SK-N-SH (cell line): ENCODE measurements at regions not wholly inside any gene's neighbourhood (a gene's known extent, or its start where the extent isn't known, plus 50 kb on each side); places are given as distances from the start of the nearest gene placed in this dataset.

Experiments
- CTCF ChIA-PET: fragments of 300-600, 350-600 bp; formaldehyde crosslinking; extraction: SDS; loops from one replicate; lab custom pipeline; 2021; lab: Yijun Ruan, JAX
- POLR2A ChIA-PET: fragments of 350-600 bp; sonication (Branson Sonifier 250); formaldehyde crosslinking; extraction: SDS; loops from one replicate; lab custom pipeline; 2020; ENCODE audit warnings: antibody characterized with exemption, inconsistent platforms; lab: Yijun Ruan, JAX
- DNase-seq: peaks from one replicate; pipeline ENCODE4 v3.0.0; 2012
- H2AFZ ChIP-seq: fragments of 200-600 bp; sonication (generic); 2 replicates; pipeline ENCODE4 v1.8.1; 2016; ENCODE audit warnings: antibody characterized with exemption, mild to moderate bottlenecking, low read depth
- H3F3A ChIP-seq: fragments of 200-600 bp; sonication (generic); replicated peaks from 2 replicates; pipeline ENCODE3; 2016; ENCODE audit warnings: antibody characterized with exemption, mild to moderate bottlenecking; ENCODE audit not compliant: insufficient read depth
- H3K27ac ChIP-seq, 2 experiments: fragments of 200-500 bp in 1 of 2; fragments of 200-600 bp in 1 of 2; sonication (Bioruptor generic) in 1 of 2; sonication (generic), shearing (Covaris generic) in 1 of 2; 2 replicates each; pipeline versions ENCODE4 v1.5.1 to v1.6.1; 2014 to 2016; ENCODE audit warnings: low read depth in 2 of 2, inconsistent platforms in 1 of 2, low read length in 1 of 2, mild to moderate bottlenecking in 1 of 2, mixed read lengths in 1 of 2
- H3K27me3 ChIP-seq: fragments of 200-600 bp; sonication (generic), shearing (Covaris generic); 2 replicates; pipeline ENCODE4 v1.6.1; 2016; ENCODE audit warnings: mixed run types; ENCODE audit not compliant: insufficient read depth
- H3K36me3 ChIP-seq, 2 experiments: fragments of 200-500 bp in 1 of 2; fragments of 200-600 bp in 1 of 2; sonication (Bioruptor generic) in 1 of 2; sonication (generic) in 1 of 2; replicated peaks in 1 of 2; 2 replicates each; pipeline versions ENCODE3 to v1.5.1; 2014 to 2016; ENCODE audit warnings: low read length in 1 of 2, mild to moderate bottlenecking in 1 of 2; ENCODE audit not compliant: insufficient read depth in 2 of 2, control insufficient read depth in 1 of 2
- H3K4me1 ChIP-seq, 2 experiments: fragments of 200-500 bp in 1 of 2; fragments of 200-600 bp in 1 of 2; sonication (Bioruptor generic) in 1 of 2; sonication (generic), shearing (Covaris generic) in 1 of 2; 2 replicates each; pipeline versions ENCODE4 v1.5.1 to v1.6.1; 2014 to 2016; ENCODE audit warnings: low read depth in 1 of 2, low read length in 1 of 2, mixed run types in 1 of 2; ENCODE audit not compliant: insufficient read depth in 2 of 2, control insufficient read depth in 1 of 2
- H3K4me2 ChIP-seq: fragments of 200-600 bp; sonication (generic), shearing (Covaris generic); 2 replicates; pipeline ENCODE4 v1.6.1; 2017; ENCODE audit warnings: mixed run types
- H3K4me3 ChIP-seq, 2 experiments: fragments of 200-500 bp in 1 of 2; fragments of 200-600 bp in 1 of 2; sonication (Bioruptor generic) in 1 of 2; sonication (generic), shearing (Covaris generic) in 1 of 2; 2 replicates each; pipeline versions ENCODE4 v1.5.1 to v1.8.1; 2014 to 2016; ENCODE audit warnings: low read depth in 2 of 2, inconsistent platforms in 1 of 2, low read length in 1 of 2, mild to moderate bottlenecking in 1 of 2, mixed read lengths in 1 of 2, moderate library complexity in 1 of 2
- H3K79me2 ChIP-seq: fragments of 200-600 bp; sonication (generic); 2 replicates; pipeline ENCODE4 v1.8.1; 2017; ENCODE audit warnings: mild to moderate bottlenecking; ENCODE audit not compliant: insufficient read depth
- H3K9ac ChIP-seq: fragments of 200-600 bp; sonication (generic); 2 replicates; pipeline ENCODE4 v1.6.1; 2017; ENCODE audit warnings: mixed run types
- H3K9me2 ChIP-seq: fragments of 200-600 bp; sonication (generic); 2 replicates; pipeline ENCODE4 v1.6.1; 2017; ENCODE audit warnings: mixed run types
- H3K9me3 ChIP-seq: fragments of 200-600 bp; sonication (generic); 2 replicates; pipeline ENCODE4 v1.6.1; 2017; ENCODE audit warnings: mixed run types, mild to moderate bottlenecking, moderate library complexity
- H4K20me1 ChIP-seq: fragments of 200-600 bp; sonication (generic); 2 replicates; pipeline ENCODE4 v1.6.1; 2017; ENCODE audit warnings: mild to moderate bottlenecking, mixed run types; ENCODE audit not compliant: insufficient read depth
- CTCF ChIP-seq: fragments of 200-600 bp; sonication (generic); IDR thresholded peaks from 2 replicates; pipeline ENCODE4 v1.6.1; 2017; ENCODE audit warnings: antibody characterized with exemption, mild to moderate bottlenecking, moderate library complexity
- ELF1 ChIP-seq: IDR thresholded peaks from 2 replicates; pipeline ENCODE4 v1.4.0; 2012
- EP300 ChIP-seq, 2 experiments: IDR thresholded peaks; 2 replicates each; pipeline versions ENCODE4 v1.4.0 to v1.6.1; 2012; ENCODE audit warnings: borderline replicate concordance in 1 of 2, low read depth in 1 of 2, low read length in 1 of 2
- EZH2phosphoT487 ChIP-seq: fragments of 200-600 bp; sonication (generic); IDR thresholded peaks from 2 replicates; pipeline ENCODE4 v1.6.1; 2017; ENCODE audit warnings: low read depth, mixed run types, mild to moderate bottlenecking, antibody characterized with exemption, moderate library complexity, borderline replicate concordance
- FOSL2 ChIP-seq: IDR thresholded peaks from 2 replicates; pipeline ENCODE4 v1.4.0; 2012; ENCODE audit warnings: low read depth, mild to moderate bottlenecking, moderate library complexity, borderline replicate concordance
- FOXM1 ChIP-seq: IDR thresholded peaks from 2 replicates; pipeline ENCODE4 v1.4.0; 2012; ENCODE audit warnings: low read depth, mild to moderate bottlenecking
- GATA2 ChIP-seq: sonication (generic); formaldehyde crosslinking; IDR thresholded peaks from 2 replicates; pipeline ENCODE4 v1.5.0; 2020; ENCODE audit warnings: mild to moderate bottlenecking, missing genetic modification reagents
- IRF3 ChIP-seq: fragments of 150-350 bp; IDR thresholded peaks from 2 replicates; pipeline ENCODE4 v1.6.1; 2016; ENCODE audit warnings: mild to moderate bottlenecking, low read depth, low read length
- JUND ChIP-seq: IDR thresholded peaks from 2 replicates; pipeline ENCODE4 v1.4.0; 2012
- MAX ChIP-seq: IDR thresholded peaks from 2 replicates; pipeline ENCODE4 v1.4.0; 2012; ENCODE audit warnings: low read depth
- MEF2A ChIP-seq: IDR thresholded peaks from 2 replicates; pipeline ENCODE4 v1.4.0; 2012; ENCODE audit warnings: low read depth, borderline replicate concordance
- MXI1 ChIP-seq: IDR thresholded peaks from 2 replicates; pipeline ENCODE4 v1.6.1; 2012; ENCODE audit warnings: mild to moderate bottlenecking, low read depth, low read length, improper control_type of control experiment
- PBX3 ChIP-seq: IDR thresholded peaks from 2 replicates; pipeline ENCODE4; 2012
- POLR2AphosphoS5 ChIP-seq: IDR thresholded peaks from 2 replicates; pipeline ENCODE4 v1.6.1; 2012; ENCODE audit warnings: low read depth, low read length
- RAD21 ChIP-seq: IDR thresholded peaks from 2 replicates; pipeline ENCODE4 v1.6.1; 2012; ENCODE audit warnings: mild to moderate bottlenecking, low read length
- REST ChIP-seq: IDR thresholded peaks from 2 replicates; pipeline ENCODE4 v1.6.1; 2012; ENCODE audit warnings: mild to moderate bottlenecking, low read depth, low read length, moderate library complexity
- RXRA ChIP-seq: IDR thresholded peaks from 2 replicates; pipeline ENCODE4 v1.4.0; 2012; ENCODE audit warnings: low read depth, mild to moderate bottlenecking, borderline replicate concordance
- SIN3A ChIP-seq: IDR thresholded peaks from 2 replicates; pipeline ENCODE4 v1.6.1; 2012; ENCODE audit warnings: low read depth, mild to moderate bottlenecking, low read length, moderate library complexity, borderline replicate concordance
- SMC3 ChIP-seq: IDR thresholded peaks from 2 replicates; pipeline ENCODE4 v1.6.1; 2012; ENCODE audit warnings: low read depth, low read length, improper control_type of control experiment
- TCF12 ChIP-seq: IDR thresholded peaks from 2 replicates; pipeline ENCODE4 v1.4.0; 2012
- TEAD4 ChIP-seq: IDR thresholded peaks from 2 replicates; pipeline ENCODE4 v1.4.0; 2012; ENCODE audit warnings: mild to moderate bottlenecking, borderline replicate concordance; ENCODE audit not compliant: insufficient read depth
- WGBS: methylation state at CpG from one replicate; pipeline ENCODE4 v1.1.6; 2017; ENCODE audit warnings: low lambda C conversion rate; 5-methylcytosine and 5-hydroxymethylcytosine counted together

- Histone ChIP-seq H3K9me3 (no peaks in the 10 kb centered on the region), H3K9ac (no peak overlapping the region), H3K36me3 (no peaks in the 10 kb centered on the region), H3K9me2 (no peaks in the 10 kb centered on the region), H3K4me1 (no peaks in the 10 kb centered on the region), H3K4me2 (no peak overlapping the region), H3F3A (no peaks in the 10 kb centered on the region), H3K27me3 (no peaks in the 10 kb centered on the region), H2AFZ (no peak overlapping the region), H4K20me1 (no peaks in the 10 kb centered on the region), H3K27ac (no peak overlapping the region), H3K4me3 (no peak overlapping the region), H3K79me2 (no peaks in the 10 kb centered on the region)
- 25% methylated on average over 7 of the region's 7 CpGs for WGBS
- ChIA-PET CTCF (interaction anchor here (2.3 kb wide), 1 partner anchor 15 kb away, joined by 11 read pairs; no protein-coding TSS in a partner anchor), POLR2A (no interaction called here)
- TF ChIP-seq SMC3, result no peak
- no peak for DNase-seq
These were observed 111.0 kb downstream of the ASB9 start for GRCh38 chrX:15158736-15159406.

GRCh38 chrX:15158350-15158735 lies 111.5 kb downstream of the ASB9 start:
- WGBS, result 14% methylated on average over 1 of the region's 1 CpG
- Histone ChIP-seq H3K9me3 (no peaks in the 10 kb centered on the region), H3K4me1 (no peaks in the 10 kb centered on the region), H3K79me2 (no peaks in the 10 kb centered on the region), H2AFZ (no peak overlapping the region), H3F3A (no peaks in the 10 kb centered on the region), H4K20me1 (no peaks in the 10 kb centered on the region), H3K4me2 (no peak overlapping the region), H3K9me2 (no peaks in the 10 kb centered on the region), H3K9ac (no peak overlapping the region), H3K27me3 (no peaks in the 10 kb centered on the region), H3K36me3 (no peaks in the 10 kb centered on the region), H3K27ac (no peak overlapping the region), H3K4me3 (no peak overlapping the region)
- no peak for DNase-seq
- TF ChIP-seq MEF2A, result no peak
- no peak for TF ChIP-seq REST
- TF ChIP-seq MAX, result no peak
- no peak for TF ChIP-seq RXRA
- no peak for TF ChIP-seq RAD21
- no peak for TF ChIP-seq MXI1
- no peak for TF ChIP-seq TCF12
- no peak for TF ChIP-seq PBX3
- no peak for TF ChIP-seq FOSL2
- no peak for TF ChIP-seq POLR2AphosphoS5
- TF ChIP-seq EP300 (IDR thresholded peaks at IDR 0.05; ENCODE audit: borderline replicate concordance in 1 of 2, low read depth in 1 of 2, low read length in 1 of 2), result no peak
- TF ChIP-seq CTCF, result no peak
- TF ChIP-seq SIN3A, result no peak
- TF ChIP-seq TEAD4, result no peak
- TF ChIP-seq EZH2phosphoT487, result no peak
- TF ChIP-seq GATA2, result no peak
- no peak for TF ChIP-seq ELF1
- no peak for TF ChIP-seq FOXM1
- TF ChIP-seq IRF3, result no peak
- TF ChIP-seq JUND, result no peak
- ChIA-PET POLR2A (no interaction called here), CTCF (interaction anchor here (2.3 kb wide), 1 partner anchor 15 kb away, joined by 11 read pairs; no protein-coding TSS in a partner anchor)
